Adrenal gland (tissue), 5 donors: ENCODE measurements at regions not wholly inside any gene's neighbourhood (a gene's known extent, or its start where the extent isn't known, plus 50 kb on each side); places are given as distances from the start of the nearest gene placed in this dataset.

Experiments
- POLR2A ChIP-seq, 2 donors: fragments of 450-650 bp; IDR thresholded peaks; one replicate each; pipeline ENCODE4 v1.6.1; 2017; ENCODE audit warnings: antibody characterized with exemption in 2 of 2, mild to moderate bottlenecking in 2 of 2, moderate library complexity in 1 of 2
- TF ChIP-seq, protein P1 (sequence below), 6 experiments: fragments of 450-650 bp in 4 of 6; fragments of 200-600 bp in 2 of 6; sonication (generic) in 1 of 6; IDR thresholded peaks; 1 replicate in 5 of 6; 2 replicates in 1 of 6; pipeline versions ENCODE4 v1.5.1 to v1.8.0; 2016 to 2021; ENCODE audit warnings: antibody characterized with exemption in 6 of 6, mild to moderate bottlenecking in 2 of 6, moderate library complexity in 1 of 6
- donor health status: DM: no; HTN: no; CAD: no.

DNA sequence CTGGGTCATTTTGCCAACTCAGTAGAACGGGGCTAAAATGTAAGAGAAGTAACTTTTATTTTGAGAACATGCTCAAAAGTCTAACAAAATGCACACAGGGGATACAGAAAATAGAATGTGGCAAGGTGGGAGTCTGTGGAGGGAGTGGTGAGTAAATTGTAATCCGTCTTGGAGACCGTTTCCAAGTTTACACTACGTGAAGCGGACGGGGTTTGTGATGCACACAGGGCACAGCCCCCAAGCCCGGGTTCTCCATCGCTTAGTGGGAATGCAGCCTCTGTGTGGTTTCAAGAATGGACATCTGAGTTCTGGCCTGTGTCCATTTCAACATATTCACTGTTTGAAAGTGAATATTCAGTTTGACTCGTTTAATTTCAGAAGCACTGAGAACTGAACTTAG, 65.0 kb upstream of the TMEM18 start:
- TF ChIP-seq POLR2A (IDR thresholded peaks at IDR 0.05): no peak
- TF ChIP-seq, protein P1, sequence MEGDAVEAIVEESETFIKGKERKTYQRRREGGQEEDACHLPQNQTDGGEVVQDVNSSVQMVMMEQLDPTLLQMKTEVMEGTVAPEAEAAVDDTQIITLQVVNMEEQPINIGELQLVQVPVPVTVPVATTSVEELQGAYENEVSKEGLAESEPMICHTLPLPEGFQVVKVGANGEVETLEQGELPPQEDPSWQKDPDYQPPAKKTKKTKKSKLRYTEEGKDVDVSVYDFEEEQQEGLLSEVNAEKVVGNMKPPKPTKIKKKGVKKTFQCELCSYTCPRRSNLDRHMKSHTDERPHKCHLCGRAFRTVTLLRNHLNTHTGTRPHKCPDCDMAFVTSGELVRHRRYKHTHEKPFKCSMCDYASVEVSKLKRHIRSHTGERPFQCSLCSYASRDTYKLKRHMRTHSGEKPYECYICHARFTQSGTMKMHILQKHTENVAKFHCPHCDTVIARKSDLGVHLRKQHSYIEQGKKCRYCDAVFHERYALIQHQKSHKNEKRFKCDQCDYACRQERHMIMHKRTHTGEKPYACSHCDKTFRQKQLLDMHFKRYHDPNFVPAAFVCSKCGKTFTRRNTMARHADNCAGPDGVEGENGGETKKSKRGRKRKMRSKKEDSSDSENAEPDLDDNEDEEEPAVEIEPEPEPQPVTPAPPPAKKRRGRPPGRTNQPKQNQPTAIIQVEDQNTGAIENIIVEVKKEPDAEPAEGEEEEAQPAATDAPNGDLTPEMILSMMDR (IDR thresholded peaks at IDR 0.05): no peak
